Cardiac fibroblast (primary cell): ENCODE measurements at regions not wholly inside any gene's neighbourhood (a gene's known extent, or its start where the extent isn't known, plus 50 kb on each side); places are given as distances from the start of the nearest gene placed in this dataset.
"Not testable (repeated sequence)": the region's sequence is repeated elsewhere in the genome, so short reads cannot be mapped to it uniquely, and the experiment has no call there.

Experiments used
- DNase-seq, 2 donors: peaks; one replicate each; pipeline versions ENCODE4 v3.0.0 to v3.0.0-alpha.2; 2010; ENCODE audit warnings: low read depth in 2 of 2
- H3K4me3 ChIP-seq, 2 donors: replicated peaks in 1 of 2; 1 replicate in 1 of 2; 2 replicates in 1 of 2; pipeline ENCODE4 v1.5.1; 2011; ENCODE audit warnings: low read depth in 2 of 2, low read length in 2 of 2, mild to moderate bottlenecking in 2 of 2, moderate library complexity in 1 of 2
- CTCF ChIP-seq: IDR thresholded peaks from one replicate; pipeline ENCODE4 v1.5.1; 2011; ENCODE audit warnings: low read depth, mild to moderate bottlenecking, low read length, inconsistent platforms

DNA sequence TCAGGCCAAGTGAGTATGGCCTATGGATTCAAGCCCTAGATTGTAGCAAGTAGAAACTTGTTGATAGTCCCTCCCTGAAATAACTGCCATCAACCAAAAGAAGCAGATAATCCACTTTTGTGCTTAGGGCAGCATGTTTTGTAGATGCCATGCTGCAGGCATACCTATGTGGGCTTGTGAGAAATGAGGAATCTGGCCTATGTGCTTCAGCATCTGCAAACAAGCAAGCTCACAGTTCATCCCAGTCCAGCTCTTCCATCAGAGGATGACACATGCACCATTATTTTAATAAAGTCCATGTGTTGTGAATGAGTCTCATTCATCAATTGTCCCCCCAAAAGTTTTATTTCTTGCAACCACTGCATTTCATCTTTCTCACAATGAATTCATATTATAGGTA, 421.9 kb upstream of the DIPK2B start:
- no peak overlapping the region for H3K4me3 ChIP-seq

GRCh38 chrX:45622042-45622423, 421.4 kb upstream of the DIPK2B start:
- no peak for DNase-seq
- no peak overlapping the region for H3K4me3 ChIP-seq
- no peak for TF ChIP-seq CTCF

More for the DNA sequence above, 421.9 kb upstream of the DIPK2B start:
- TF ChIP-seq CTCF = no peak
- DNase-seq = peak in 1 of 2 donors; percentile 55

- no peak for TF ChIP-seq CTCF
- no peak overlapping the region for H3K4me3 ChIP-seq
- DNase-seq = peak; percentile 56 to 84
These were observed 420.8 kb upstream of the DIPK2B start for GRCh38 chrX:45621376-45622041.

- H3K4me3 ChIP-seq = no peak overlapping the region
- DNase-seq = peak; percentile 31 to 41
- TF ChIP-seq CTCF = no peak
These were observed 418.6 kb upstream of the DIPK2B start for GRCh38 chrX:45619290-45619689.

DNA sequence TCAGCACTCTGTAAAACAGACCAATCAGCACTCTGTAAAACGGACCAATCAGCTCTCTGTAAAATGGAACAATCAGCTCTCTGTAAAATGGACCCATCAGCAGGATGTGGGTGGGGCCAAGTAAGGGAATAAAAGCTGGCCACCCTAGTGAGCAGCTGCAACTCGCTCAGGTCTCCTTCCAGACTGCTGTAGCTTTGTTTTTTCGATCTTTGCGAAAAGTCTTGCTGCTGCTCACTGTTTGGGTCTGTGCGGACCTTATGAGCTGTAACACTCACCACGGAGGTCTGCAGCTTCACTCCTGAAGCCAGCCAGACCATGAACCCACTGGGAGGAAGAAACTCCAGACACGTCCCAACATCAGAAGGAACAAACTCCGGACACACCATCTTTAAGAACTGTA, 414.9 kb upstream of the DIPK2B start:
- DNase-seq, H3K4me3 ChIP-seq: not testable (repeated sequence)

DNA sequence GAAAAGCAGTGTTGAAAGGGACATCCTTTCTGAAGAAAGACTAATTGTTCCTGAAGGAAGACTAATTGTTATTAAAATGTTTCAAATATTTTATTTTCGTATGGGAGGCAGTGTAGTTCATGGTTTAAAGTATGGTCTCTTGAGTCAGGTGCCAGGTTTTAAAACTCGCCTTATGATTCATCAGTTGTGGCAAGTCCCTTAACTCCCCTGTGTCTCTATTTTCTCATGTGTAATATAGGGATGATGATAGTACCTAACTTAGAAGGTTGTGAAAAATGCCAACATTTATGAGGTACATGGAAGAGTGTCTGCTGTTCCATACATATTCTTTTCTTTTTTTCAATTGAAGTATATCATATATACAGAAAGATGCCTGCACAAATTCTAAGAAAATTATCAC, 414.2 kb upstream of the DIPK2B start:
- H3K4me3 ChIP-seq = no peak overlapping the region
- TF ChIP-seq CTCF = no peak
- peak in 1 of 2 donors; percentile 26 for DNase-seq

DNA sequence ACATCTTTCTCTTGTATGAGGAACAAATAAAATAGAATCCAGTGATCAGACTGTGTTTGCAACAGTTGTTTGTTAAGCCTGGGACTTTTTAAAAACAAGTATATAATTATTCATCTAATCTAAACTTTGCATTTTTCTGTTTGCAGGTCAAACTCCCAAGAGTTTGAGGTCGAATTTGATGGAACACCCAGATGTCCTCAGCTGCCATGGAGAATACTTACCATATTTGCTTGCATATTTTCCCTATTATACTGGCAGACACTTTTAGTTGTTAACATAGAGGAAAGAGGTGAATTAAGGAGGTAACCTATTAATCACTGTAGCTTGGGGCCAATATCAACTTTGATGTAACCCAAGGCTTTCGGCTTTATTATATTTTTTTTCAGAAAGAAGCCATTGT, 401.5 kb upstream of the DIPK2B start:
- TF ChIP-seq CTCF = no peak
- no peak overlapping the region for H3K4me3 ChIP-seq
- DNase-seq = peak in 1 of 2 donors; percentile 50
